GM20000 (cell line): ENCODE measurements at regions not wholly inside any gene's neighbourhood (a gene's known extent, or its start where the extent isn't known, plus 50 kb on each side); places are given as distances from the start of the nearest gene placed in this dataset.

Experiments
- DNase-seq: peaks from one replicate; pipeline ENCODE4 v3.0.0; 2012; ENCODE audit warnings: low spot score
- CTCF ChIP-seq: IDR thresholded peaks from 2 replicates; pipeline ENCODE4 v1.5.1; 2012; ENCODE audit warnings: mild to moderate bottlenecking, control low read depth; ENCODE audit errors: extremely low read depth, missing control alignments

- no peak for DNase-seq
- no peak for TF ChIP-seq CTCF
These were observed 52.8 kb upstream of the SV2C start for GRCh38 chr5:76030343-76030742.

GRCh38 chr5:76029739-76030138, 53.4 kb upstream of the SV2C start:
- no peak for DNase-seq
- TF ChIP-seq CTCF = no peak

- no peak for DNase-seq
- no peak for TF ChIP-seq CTCF
These were observed 57.4 kb upstream of the SV2C start for GRCh38 chr5:76025790-76026189.

- no peak for DNase-seq
- TF ChIP-seq CTCF = no peak
These were observed 58.1 kb upstream of the SV2C start for GRCh38 chr5:76025069-76025468.

- TF ChIP-seq CTCF = no peak
- no peak for DNase-seq
These were observed 60.6 kb upstream of the SV2C start for GRCh38 chr5:76022611-76023010.

- no peak for DNase-seq
- no peak for TF ChIP-seq CTCF
These were observed 61.1 kb upstream of the SV2C start for GRCh38 chr5:76021936-76022584.

- DNase-seq = no peak
- TF ChIP-seq CTCF = no peak
These were observed 66.9 kb upstream of the SV2C start for GRCh38 chr5:76016258-76016657.
